Testis (tissue), 2 donors: ENCODE measurements at regions not wholly inside any gene's neighbourhood (a gene's known extent, or its start where the extent isn't known, plus 50 kb on each side); places are given as distances from the start of the nearest gene placed in this dataset.

ENCODE experiments used
- POLR2A ChIP-seq: fragments of 450-650 bp; IDR thresholded peaks from one replicate; pipeline ENCODE4 v1.6.1; 2017; ENCODE audit warnings: antibody characterized with exemption, mild to moderate bottlenecking, moderate library complexity
- TF ChIP-seq, protein P1 (sequence below), 3 experiments: fragments of 450-650 bp in 2 of 3; fragments of 200-600 bp in 1 of 3; sonication (generic) in 1 of 3; IDR thresholded peaks; one replicate each; pipeline ENCODE4 v1.5.1; 2016 to 2019; ENCODE audit warnings: antibody characterized with exemption in 3 of 3, mild to moderate bottlenecking in 2 of 3, moderate library complexity in 1 of 3

DNA sequence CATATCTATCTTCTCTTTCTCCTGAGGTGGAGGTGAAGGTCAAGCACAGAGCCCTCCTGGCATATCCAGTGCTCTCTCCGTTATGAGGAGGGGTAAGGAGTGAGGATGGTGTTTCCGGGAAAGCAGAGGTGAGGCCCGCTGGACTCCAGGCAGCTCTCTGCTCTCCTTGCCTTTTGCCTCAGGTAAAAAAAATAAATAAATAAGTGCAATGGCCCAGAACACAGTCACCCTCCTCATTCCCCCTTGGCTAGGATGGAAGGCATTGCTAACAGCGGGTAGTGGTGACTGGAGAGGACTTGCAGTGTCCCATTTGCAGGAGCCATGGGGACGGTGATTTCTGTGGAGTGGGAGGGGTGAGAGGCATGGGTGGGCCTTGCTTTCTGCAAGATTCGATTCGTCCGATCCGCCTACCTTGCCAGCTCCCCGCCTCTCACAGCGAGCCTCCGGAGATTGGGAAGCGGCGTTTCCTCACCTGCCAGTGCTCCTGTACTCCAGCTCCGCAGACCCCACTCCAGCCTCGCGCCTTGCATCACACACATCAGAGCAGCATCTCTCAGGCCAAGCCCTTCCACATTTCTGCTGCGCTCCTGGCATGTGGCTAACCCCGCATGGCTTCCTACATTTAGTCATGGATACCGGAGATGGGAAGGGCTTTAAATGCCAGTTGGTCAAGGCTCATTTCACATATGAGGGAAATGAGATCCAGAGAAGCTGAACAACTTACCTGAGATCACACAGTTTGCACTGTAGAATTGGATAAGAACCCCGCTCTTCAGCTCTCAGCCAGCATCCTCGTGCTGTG, 155.2 kb downstream of the VAPA start:
- TF ChIP-seq, protein P1, sequence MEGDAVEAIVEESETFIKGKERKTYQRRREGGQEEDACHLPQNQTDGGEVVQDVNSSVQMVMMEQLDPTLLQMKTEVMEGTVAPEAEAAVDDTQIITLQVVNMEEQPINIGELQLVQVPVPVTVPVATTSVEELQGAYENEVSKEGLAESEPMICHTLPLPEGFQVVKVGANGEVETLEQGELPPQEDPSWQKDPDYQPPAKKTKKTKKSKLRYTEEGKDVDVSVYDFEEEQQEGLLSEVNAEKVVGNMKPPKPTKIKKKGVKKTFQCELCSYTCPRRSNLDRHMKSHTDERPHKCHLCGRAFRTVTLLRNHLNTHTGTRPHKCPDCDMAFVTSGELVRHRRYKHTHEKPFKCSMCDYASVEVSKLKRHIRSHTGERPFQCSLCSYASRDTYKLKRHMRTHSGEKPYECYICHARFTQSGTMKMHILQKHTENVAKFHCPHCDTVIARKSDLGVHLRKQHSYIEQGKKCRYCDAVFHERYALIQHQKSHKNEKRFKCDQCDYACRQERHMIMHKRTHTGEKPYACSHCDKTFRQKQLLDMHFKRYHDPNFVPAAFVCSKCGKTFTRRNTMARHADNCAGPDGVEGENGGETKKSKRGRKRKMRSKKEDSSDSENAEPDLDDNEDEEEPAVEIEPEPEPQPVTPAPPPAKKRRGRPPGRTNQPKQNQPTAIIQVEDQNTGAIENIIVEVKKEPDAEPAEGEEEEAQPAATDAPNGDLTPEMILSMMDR (IDR thresholded peaks at IDR 0.05): no peak
- no peak for TF ChIP-seq POLR2A
